Psoas muscle (tissue), 7 donors: ENCODE measurements at regions not wholly inside any gene's neighbourhood (a gene's known extent, or its start where the extent isn't known, plus 50 kb on each side); places are given as distances from the start of the nearest gene placed in this dataset.

ENCODE experiments used
- ATAC-seq, 4 donors: fragments of 200-7000 bp; cut with Tn5 transposase; one replicate each; pipeline ENCODE4 v1.9.1; 2020; ENCODE audit warnings: moderate library complexity in 3 of 4, mild to moderate bottlenecking in 2 of 4
- DNase-seq, 2 donors: peaks; one replicate each; pipeline ENCODE4 v3.0.0-alpha.2; 2020
- H3K27ac ChIP-seq: fragments of 200-600 bp; one replicate; pipeline ENCODE4 v1.8.0; 2022
- H3K27me3 ChIP-seq, 3 donors: fragments of 200-600 bp in 1 of 3; one replicate each; pipeline versions ENCODE4 v1.6.1 to v1.8.0; 2013 to 2022; ENCODE audit warnings: low read length in 2 of 3, mild to moderate bottlenecking in 2 of 3, moderate library complexity in 1 of 3; ENCODE audit not compliant: insufficient read depth in 3 of 3
- H3K36me3 ChIP-seq, 2 donors: fragments of 200-600 bp in 1 of 2; one replicate each; pipeline versions ENCODE4 v1.6.1 to v1.8.0; 2013 to 2022; ENCODE audit warnings: low read depth in 1 of 2, mild to moderate bottlenecking in 1 of 2, moderate library complexity in 1 of 2; ENCODE audit not compliant: insufficient read depth in 1 of 2
- H3K4me1 ChIP-seq: fragments of 200-600 bp; one replicate; pipeline ENCODE4 v1.8.0; 2022
- H3K4me3 ChIP-seq: fragments of 200-600 bp; one replicate; pipeline ENCODE4 v1.8.0; 2022; ENCODE audit warnings: mild to moderate bottlenecking
- H3K9me3 ChIP-seq: fragments of 200-600 bp; one replicate; pipeline ENCODE4 v1.8.0; 2022
- WGBS, 3 donors: extraction: QIAGEN DNeasy Blood & Tissue Kit; methylation state at CpG; one replicate each; pipeline versions ENCODE4 v1.1.6 to v1.1.7; 2013; 5-methylcytosine and 5-hydroxymethylcytosine counted together
- intact Hi-C, 2 donors: fragments of 100-400 bp; cut with DNase I; formaldehyde crosslinking; loops; one replicate each; pipeline versions ENCODE4 v1.11.0 to v1.14.2; 2022
- TF ChIP-seq, protein P1 (sequence below): fragments of 200-600 bp; IDR thresholded peaks from one replicate; pipeline ENCODE4 v1.8.0; 2022; ENCODE audit warnings: antibody characterized with exemption
- donor health status: healthy with polysubstance abuse.
- donor health status: DM: no; HTN: no; CAD: no; lungs with moderate emphysema.
- donor health status: Bipolar disorder and iron deficiency.
- donor health status: healthy.
- donor health status: DM: yes; HTN: yes; CAD: no.
- donor health status: DM: no; HTN: no; CAD: no.
- donor health status: DM: yes; HTN: yes; CAD: no.

GRCh38 chr6:141719476-141719875 lies 413.2 kb upstream of the GJE1 start:
- Histone ChIP-seq H3K9me3 (no peaks in the 10 kb centered on the region), H3K36me3 (no peaks in the 10 kb centered on the region), H3K4me1 (no peaks in the 10 kb centered on the region), H3K4me3 (no peak overlapping the region), H3K27ac (no peak overlapping the region), H3K27me3 (no peaks in the 10 kb centered on the region)
- TF ChIP-seq, protein P1, sequence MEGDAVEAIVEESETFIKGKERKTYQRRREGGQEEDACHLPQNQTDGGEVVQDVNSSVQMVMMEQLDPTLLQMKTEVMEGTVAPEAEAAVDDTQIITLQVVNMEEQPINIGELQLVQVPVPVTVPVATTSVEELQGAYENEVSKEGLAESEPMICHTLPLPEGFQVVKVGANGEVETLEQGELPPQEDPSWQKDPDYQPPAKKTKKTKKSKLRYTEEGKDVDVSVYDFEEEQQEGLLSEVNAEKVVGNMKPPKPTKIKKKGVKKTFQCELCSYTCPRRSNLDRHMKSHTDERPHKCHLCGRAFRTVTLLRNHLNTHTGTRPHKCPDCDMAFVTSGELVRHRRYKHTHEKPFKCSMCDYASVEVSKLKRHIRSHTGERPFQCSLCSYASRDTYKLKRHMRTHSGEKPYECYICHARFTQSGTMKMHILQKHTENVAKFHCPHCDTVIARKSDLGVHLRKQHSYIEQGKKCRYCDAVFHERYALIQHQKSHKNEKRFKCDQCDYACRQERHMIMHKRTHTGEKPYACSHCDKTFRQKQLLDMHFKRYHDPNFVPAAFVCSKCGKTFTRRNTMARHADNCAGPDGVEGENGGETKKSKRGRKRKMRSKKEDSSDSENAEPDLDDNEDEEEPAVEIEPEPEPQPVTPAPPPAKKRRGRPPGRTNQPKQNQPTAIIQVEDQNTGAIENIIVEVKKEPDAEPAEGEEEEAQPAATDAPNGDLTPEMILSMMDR, result no peak
- no peak for DNase-seq
- 90 to 93% (median 92%) methylated on average over 5 of the region's 5 CpGs for whole genome bisulfite sequencing, 3 donors
- ATAC-seq, result no peak
- intact Hi-C loops, result no loop called here

DNA sequence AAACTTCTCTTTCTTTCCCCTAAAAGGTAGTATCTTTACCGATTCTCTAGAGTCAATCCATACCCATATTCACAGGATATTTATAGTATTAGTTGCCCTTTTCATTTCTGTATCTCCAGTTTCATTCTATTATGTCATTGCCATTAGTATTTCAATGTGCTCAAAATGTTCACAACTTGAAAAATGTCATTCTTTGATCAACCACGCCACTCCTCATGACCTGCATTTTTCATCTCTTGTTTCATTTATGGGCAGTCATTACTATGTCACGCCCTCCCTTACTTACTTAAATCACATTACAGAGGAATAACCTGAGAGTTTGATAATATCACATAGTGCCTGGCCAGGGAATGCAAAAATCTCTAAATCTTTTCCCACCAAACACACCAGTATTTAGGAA lies 427.3 kb upstream of the GJE1 start:
- ATAC-seq (no peak), DNase-seq (no peak)
- 70 to 84% (median 80%) methylated on average over 3 of the region's 3 CpGs for WGBS, 3 donors
- H3K4me3 ChIP-seq, result no peak overlapping the region
- no peaks in the 10 kb centered on the region for H3K9me3 ChIP-seq
- no peaks in the 10 kb centered on the region for H3K4me1 ChIP-seq
- no peaks in the 10 kb centered on the region for H3K27me3 ChIP-seq
- H3K27ac ChIP-seq, result no peak overlapping the region
- intact Hi-C loops, result no loop called here
- no peaks in the 10 kb centered on the region for H3K36me3 ChIP-seq
- TF ChIP-seq, protein P1, result no peak

GRCh38 chr6:141704151-141704550 lies 428.6 kb upstream of the GJE1 start:
- no peak overlapping the region for H3K27ac ChIP-seq
- H3K36me3 ChIP-seq, result no peaks in the 10 kb centered on the region
- DNase-seq (no peak), ATAC-seq (no peak)
- H3K4me1 ChIP-seq, result no peaks in the 10 kb centered on the region
- no peak overlapping the region for H3K4me3 ChIP-seq
- no peaks in the 10 kb centered on the region for H3K27me3 ChIP-seq
- intact Hi-C loops, result no loop called here
- H3K9me3 ChIP-seq, result no peaks in the 10 kb centered on the region
- 88 to 94% (median 91%) methylated on average over 1 of the region's 1 CpG for WGBS, 3 donors
- TF ChIP-seq, protein P1, result no peak

DNA sequence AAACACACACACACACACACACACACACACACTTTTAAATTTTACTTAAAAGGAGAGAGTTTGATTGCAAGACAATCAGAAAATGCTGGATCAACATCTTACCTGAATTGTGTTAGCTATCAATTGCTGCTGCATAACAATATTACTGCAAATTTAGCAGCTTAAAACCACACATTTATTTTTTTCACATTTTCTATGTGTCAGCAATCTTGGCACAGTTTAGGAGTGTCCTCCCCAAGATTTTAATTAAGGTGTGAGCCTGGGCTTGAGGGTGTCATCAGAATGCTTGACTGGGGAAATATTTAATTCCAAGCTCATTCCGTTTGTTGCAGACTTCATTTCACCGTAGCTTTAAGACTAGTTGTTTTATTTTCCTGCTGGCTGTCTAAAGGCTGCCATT lies 431.0 kb upstream of the GJE1 start:
- Histone ChIP-seq H3K4me3 (no peak overlapping the region), H3K9me3 (no peaks in the 10 kb centered on the region), H3K36me3 (no peaks in the 10 kb centered on the region), H3K4me1 (no peaks in the 10 kb centered on the region), H3K27me3 (no peaks in the 10 kb centered on the region), H3K27ac (no peak overlapping the region)
- intact Hi-C loops, result no loop called here
- ATAC-seq (no peak), DNase-seq (no peak)
- 84 to 87% (median 87%) methylated on average over 2 of the region's 2 CpGs for WGBS, 3 donors
- TF ChIP-seq, protein P1, result no peak

DNA sequence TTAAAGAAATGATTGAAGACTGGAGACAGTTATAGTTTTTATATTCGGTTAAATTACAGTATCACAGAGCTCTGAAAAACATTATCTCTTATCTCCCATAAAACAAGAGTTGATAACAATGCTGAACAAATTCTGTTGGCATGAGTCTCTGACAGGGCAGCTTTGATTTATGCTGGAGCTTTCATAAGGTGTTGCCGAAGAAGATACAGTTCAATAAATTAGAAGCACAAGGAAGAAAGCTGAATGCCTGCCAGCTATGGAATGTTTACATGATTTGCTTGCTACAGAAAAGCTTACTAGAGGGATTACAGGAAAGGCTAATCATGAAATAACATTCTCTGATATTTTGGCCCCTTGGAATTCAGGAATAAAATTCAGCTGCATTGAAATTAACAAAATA lies 431.9 kb upstream of the GJE1 start:
- WGBS, 3 donors, result 39 to 49% (median 48%) methylated on average over 2 of the region's 2 CpGs
- TF ChIP-seq, protein P1, result no peak

More for the DNA sequence above, 431.9 kb upstream of the GJE1 start:
- no peaks in the 10 kb centered on the region for H3K4me1 ChIP-seq
- ATAC-seq, result no peak
- no peaks in the 10 kb centered on the region for H3K27me3 ChIP-seq
- intact Hi-C loops, result no loop called here
- H3K27ac ChIP-seq, result no peak overlapping the region
- H3K36me3 ChIP-seq, result no peaks in the 10 kb centered on the region
- DNase-seq, result no peak
- no peaks in the 10 kb centered on the region for H3K9me3 ChIP-seq
- no peak overlapping the region for H3K4me3 ChIP-seq
